ENCODE measurements at regions not wholly inside any gene's neighbourhood (a gene's known extent, or its start where the extent isn't known, plus 50 kb on each side); places are given as distances from the start of the nearest gene placed in this dataset.
A peak's percentile ranks its signal among the peaks of the same experiment; 100 is the strongest.
"Not testable (repeated sequence)": the region's sequence is repeated elsewhere in the genome, so short reads cannot be mapped to it uniquely, and the experiment has no call there.

DNA sequence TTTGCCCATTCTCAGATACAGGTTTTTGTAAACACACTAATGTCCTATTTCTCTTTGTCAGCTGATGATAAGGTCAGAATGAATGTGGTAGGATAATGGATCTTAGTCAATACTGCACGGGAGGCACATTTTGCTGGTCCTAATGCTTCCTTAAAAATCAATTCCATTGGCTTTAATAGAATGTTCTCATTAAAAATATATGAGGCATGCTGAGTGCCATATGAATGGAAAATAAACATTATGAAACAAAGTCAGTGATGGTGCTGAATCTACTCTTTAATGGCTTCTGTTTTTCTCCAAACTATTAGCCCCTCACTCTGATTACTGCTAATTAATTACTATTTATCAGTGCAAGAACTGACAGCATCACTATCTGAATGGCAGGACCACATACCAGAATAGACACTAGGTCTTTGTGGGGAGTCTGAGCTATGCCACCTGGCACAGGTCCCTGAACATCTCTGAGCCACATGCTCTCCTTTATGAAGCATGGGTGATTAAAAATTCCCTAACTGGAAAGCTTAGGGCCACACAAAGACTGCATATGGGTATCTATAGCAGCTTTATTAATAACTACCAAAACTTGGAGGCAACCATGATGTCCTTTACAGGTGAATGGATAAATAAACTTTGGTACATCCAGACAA, 278.9 kb downstream of the MEX3B start:
- DNase-seq, result no peak

GRCh38 chr15:81765816-81766215, 280.0 kb downstream of the MEX3B start:
- no peak for DNase-seq

GRCh38 chr15:81763304-81763703, 282.5 kb downstream of the MEX3B start:
- DNase-seq, result no peak

- DNase-seq, result no peak
Observed at GRCh38 chr15:81760686-81761085, 285.1 kb downstream of the MEX3B start.

DNA sequence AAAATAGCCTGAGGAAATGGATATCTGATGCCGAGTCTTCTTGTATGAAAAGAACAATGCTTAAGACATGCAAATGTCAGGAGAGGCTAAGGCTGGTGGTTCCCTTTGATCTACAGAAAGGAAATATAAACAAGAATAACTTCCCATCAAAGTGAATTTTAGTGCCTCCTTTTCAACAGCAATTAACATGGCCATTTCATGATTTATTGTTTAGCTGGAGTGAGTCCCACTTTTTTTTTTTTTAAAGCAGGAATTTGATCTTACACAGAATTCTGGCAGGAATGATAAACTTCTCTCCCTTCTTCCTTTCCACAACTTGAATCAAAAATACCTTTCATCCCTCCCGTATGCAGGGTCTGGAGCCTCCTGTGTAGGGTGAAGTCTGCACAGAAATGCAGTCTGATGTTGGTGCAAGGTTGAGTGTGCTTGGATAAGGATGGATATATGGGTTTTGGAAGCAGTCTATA, 287.0 kb downstream of the MEX3B start:
- DNase-seq, result no peak

DNA sequence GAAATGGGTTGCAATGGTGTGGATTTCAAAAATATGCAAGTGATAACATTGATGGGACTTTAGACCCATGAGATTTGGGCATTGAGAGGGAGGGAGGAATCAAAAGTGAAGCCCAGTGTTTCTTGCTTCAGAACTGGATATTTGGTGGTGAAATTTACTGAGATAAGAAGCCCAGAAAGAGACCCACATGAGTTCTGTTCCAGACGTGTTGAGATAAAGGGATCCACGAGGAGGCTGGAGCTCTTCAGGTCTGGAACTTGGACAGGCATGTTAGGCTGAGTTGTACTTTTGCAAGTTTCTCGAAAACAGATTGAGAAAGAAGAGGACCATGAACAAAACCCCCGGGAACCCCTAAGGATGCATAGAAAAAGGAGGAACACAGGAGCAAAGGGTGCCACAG, 290.2 kb downstream of the MEX3B start:
- DNase-seq, result no peak

DNA sequence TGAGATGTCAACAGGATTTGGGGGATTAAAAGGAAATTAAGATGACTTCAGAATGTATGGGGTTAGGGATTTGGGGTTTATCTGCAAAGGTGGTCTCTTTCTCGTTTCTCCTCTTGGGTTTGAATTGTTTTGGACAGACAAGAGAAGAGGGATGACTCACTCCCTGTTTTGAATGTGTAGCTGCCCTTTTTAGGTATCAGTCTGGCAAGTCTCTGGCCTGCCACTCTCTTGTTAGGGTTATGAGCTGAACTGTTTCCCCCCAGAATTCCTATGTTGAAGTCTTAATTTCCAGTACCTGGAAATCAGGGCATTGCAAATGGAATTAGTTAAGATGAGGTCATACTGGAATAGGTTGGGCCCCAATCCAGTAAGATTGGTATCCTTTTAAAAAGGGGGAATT, 291.7 kb downstream of the MEX3B start:
- DNase-seq, result no peak

DNA sequence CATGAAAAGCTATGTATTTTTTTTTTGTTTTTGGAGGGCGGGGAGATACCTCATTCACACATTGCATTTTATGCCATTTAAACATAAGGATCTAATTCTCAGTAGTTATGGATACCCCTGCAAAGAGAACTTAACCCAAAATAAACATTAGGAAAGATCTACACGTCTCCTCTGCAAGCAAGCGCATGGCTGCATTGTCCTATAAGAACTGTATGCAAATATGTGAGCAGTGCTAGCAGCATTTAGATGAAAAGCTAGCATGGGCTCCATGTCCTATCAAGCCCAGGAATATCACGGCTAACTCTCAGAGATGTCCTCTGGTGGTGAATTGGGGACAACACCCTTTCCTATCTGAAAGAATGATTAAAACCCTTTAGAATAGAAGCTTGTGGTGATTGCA, 292.8 kb downstream of the MEX3B start:
- no peak for DNase-seq

GRCh38 chr15:81752546-81752942, 293.3 kb downstream of the MEX3B start:
- peak; percentile 53 for DNase-seq

DNA sequence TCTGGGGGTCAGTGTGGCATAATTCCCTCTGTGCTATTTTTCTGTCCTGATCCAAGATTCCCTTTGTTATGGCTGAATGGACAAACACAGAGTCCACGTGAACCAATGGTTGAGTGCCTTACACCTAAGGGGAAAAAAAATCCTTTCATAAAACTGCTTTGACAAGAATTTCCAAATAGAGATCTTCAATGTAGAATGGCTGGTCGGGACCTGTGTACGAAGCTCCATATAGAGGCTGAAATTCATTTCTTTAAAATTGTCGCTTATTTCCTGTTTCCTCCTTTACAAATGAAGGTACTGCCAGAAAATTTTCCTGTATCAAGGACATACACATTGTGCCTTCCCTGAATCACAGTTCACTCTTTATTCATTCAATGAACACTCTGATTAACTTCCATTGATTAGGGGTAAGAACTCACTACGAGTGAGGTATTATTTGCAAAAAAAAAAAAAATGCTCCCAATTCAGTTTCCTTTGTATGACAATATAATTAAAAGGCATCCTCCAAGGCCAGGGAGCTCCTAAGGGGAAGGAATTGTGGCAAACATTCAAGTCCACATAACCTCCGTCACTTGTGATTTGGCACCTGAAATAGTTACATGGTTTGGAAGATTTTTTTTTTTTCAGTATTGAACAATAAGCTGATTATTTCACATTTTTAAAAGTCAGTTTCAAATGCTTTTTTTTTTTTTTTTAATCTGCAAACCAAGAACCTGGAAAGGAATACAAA, 293.8 kb downstream of the MEX3B start:
- no peak for DNase-seq

GRCh38 chr15:81751256-81751655, 294.6 kb downstream of the MEX3B start:
- DNase-seq, result no peak

- no peak for DNase-seq
Observed at GRCh38 chr15:81749716-81750375, 296.0 kb downstream of the MEX3B start.

DNA sequence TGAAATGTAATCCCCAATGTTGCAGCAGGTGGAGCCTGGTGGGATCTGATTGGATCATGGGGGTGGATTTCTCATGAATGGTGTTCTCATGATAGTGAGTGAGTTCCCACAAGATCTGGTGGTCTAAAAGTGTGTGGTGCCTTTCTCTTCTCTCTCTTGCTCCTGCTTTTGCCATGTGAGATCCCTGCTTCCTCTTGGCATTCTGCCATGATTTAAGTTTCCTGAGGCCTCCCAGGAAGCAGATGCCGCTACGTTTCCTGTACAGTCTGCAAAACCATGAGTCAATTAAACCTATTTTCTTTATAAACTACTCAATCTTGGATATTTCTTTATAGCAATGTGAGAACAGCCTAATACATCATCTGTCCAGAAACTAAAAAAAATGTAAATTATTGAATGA, 298.3 kb downstream of the MEX3B start:
- no peak for DNase-seq

GRCh38 chr15:81747026-81747425, 298.8 kb downstream of the MEX3B start:
- DNase-seq, result no peak

DNA sequence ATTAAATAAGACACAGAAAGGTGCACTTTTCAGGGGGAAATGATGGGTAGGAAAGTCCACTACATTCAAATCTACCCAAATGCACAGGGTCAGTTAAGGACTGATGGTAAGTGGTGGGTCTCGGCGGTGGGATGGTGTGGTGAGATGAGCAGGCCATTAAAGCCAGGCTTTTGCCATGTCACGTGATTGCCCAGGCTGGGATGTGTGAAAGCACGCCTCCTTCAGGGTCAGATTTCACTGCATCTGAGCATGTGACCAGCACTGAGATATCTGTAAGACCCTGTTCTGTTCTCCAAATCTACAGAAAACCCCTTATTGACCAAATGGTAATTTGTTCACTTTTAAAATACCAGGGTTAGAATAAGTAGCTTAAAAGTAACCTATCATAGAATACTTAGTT, 301.5 kb downstream of the MEX3B start:
- no peak for DNase-seq

DNA sequence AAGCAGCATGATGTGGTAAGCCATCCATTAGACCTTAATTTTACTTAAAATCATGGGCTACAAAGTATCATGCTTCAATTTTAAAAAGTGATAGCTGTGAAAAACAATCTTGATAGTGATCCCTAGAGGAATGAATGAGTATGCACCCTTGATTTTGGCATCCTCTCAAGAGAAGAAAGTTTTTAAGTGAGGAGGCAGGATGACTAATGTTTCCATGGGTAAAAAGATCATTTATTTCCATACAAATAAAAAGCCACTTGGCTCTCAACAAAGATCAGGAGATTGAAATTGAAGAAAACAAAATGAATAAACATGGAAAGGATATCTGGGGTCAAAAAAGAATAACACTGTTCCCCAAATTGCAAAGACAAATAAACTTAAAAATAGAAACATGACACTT, 305.4 kb downstream of the MEX3B start:
- DNase-seq, result no peak

DNA sequence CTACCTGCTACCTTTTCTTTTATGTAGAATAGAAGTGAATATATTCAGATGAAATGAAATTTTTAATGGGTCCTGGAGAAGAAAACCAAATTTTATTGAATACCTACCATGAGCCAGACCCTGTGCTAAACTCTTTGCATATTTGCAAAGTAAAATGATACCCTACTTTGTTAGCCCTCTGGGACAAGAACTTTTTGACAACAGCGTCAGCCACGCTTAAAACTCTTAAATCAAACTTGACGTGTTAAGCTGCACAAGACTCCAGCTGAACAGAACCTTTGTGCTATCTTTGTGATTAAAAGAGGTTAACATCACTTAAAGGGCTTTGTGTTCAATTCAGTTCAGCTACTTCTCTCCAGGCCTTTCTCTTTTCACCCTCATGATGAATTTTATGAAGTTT, 316.5 kb downstream of the MEX3B start:
- no peak for DNase-seq

DNA sequence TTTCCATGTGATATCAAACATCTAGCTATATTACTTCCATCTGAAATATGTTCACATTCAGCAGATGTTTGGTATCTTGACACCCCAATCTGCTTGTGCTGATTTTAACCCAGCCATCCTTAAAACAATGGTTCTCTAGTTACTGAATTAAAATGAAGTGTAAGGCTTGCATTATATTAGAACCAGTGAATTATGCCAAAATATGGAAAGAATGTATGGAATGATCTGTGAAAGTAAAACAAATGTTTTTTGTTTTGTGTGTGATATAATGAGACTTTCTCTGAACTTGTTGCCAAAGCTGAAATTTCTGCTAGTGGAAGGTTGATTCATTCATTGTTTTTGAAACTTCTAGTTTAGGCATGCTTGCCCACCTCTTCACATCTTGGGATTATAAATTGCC, 317.1 kb downstream of the MEX3B start:
- no peak for DNase-seq

GRCh38 chr15:81725590-81725989, 320.2 kb downstream of the MEX3B start:
- DNase-seq, result no peak

GRCh38 chr15:81724536-81724935, 321.3 kb downstream of the MEX3B start:
- no peak for DNase-seq

DNA sequence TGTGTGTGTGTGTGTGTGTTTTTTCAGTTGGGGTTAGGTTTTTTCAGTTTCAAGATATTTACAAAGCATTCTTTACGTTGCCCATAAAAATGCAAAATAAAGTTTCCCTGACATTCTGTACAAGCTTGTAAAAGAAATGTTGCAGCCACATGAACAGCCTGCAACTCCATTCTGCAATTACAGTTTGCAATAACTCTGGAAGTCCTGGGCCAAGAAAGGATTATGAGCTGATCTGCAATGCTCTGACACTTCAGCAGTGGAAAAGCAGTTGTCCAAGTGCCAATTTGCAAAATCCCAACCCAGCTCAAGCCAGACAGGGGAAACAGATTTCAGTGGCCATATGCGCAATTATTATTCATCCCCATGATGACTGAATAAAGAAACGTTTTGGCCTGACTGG, 322.1 kb downstream of the MEX3B start:
- DNase-seq, result no peak

GRCh38 chr15:81723113-81723651, 322.6 kb downstream of the MEX3B start:
- no peak for DNase-seq

DNA sequence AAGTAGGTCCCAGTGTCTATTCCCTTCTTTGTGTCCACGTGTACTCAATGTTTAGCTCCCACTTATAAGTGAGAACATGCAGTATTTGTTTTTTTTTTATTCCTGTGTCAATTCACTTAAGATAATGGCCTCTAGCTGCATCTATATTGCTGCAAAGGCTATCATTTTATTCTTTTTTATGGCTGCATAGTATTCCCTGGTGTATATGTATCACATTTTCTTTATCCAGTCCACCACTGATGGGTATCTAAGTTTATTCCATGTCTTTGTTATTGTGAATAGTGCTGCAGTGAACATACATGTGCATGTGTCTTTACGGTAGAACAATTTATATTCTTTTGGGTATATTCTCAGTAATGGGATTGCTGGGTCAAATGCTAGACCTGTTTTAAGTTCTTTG, 329.4 kb downstream of the MEX3B start:
- DNase-seq, result not testable (repeated sequence)

- no peak for DNase-seq
Observed at GRCh38 chr15:81710328-81710727, 335.5 kb downstream of the MEX3B start.

Data from NCI-H187 treated with DMSO at 0.1 percent for 48 hours (cell line).